HCT116 (cell line): ENCODE measurements at regions not wholly inside any gene's neighbourhood (a gene's known extent, or its start where the extent isn't known, plus 50 kb on each side); places are given as distances from the start of the nearest gene placed in this dataset.
"Not testable (repeated sequence)": the region's sequence is repeated elsewhere in the genome, so short reads cannot be mapped to it uniquely, and the experiment has no call there.

ENCODE experiments used
- ATAC-seq: fragments of 200-7000 bp; cut with Tn5 transposase; 2 replicates; pipeline ENCODE4 v1.9.1; 2020; ENCODE audit warnings: mild to moderate bottlenecking, moderate library complexity
- BruUV-seq: library from RNA; stranded (reverse); fragments of 400-500 nt; replicated peaks from 2 replicates; lab custom pipeline; 2021; lab: Mats Ljungman, UMichigan
- CTCF ChIA-PET: fragments of 300-600 bp; sonication (Branson Sonifier 250); formaldehyde crosslinking; loops from one replicate; lab custom pipeline; 2021; ENCODE audit warnings: antibody characterized with exemption; lab: Charles Lee
- POLR2A ChIA-PET: fragments of 300-600, 350-600 bp; sonication (Branson Sonifier 250); formaldehyde crosslinking; loops from one replicate; lab custom pipeline; 2021; ENCODE audit warnings: antibody characterized with exemption; lab: Charles Lee
- RAD21 ChIA-PET, 2 experiments: fragments of 300-600 bp; sonication (Branson Sonifier 250); formaldehyde crosslinking; loops; one replicate each; lab custom pipeline; 2023; ENCODE audit warnings: low total read pairs in 2 of 2; ENCODE audit not compliant: uncharacterized antibody in 2 of 2, unreplicated experiment in 2 of 2, low non-redundant PET in 1 of 2; lab: Charles Lee
- DNase-seq: peaks from one replicate; pipeline ENCODE4 v3.0.0-alpha.2; 2010; ENCODE audit warnings: low read depth, low spot score
- H2AFZ ChIP-seq: fragments of 200-600 bp; shearing (Covaris generic), sonication (generic); 2 replicates; pipeline ENCODE4 v1.6.1; 2017; ENCODE audit warnings: low read depth, mixed run types, mixed read lengths, antibody characterized with exemption, low read length; ENCODE audit not compliant: poor library complexity, severe bottlenecking
- H3K27ac ChIP-seq: 2 replicates; pipeline ENCODE4 v1.5.1; 2012; ENCODE audit warnings: low read depth, low read length
- H3K27me3 ChIP-seq: fragments of 200-600 bp; sonication (generic); 2 replicates; pipeline ENCODE4 v1.6.1; 2016; ENCODE audit warnings: mixed run types, low read length, mixed read lengths; ENCODE audit not compliant: insufficient read depth
- H3K36me3 ChIP-seq, 2 experiments: fragments of 200-500 bp in 1 of 2; fragments of 200-600 bp in 1 of 2; sonication (Bioruptor generic) in 1 of 2; sonication (generic) in 1 of 2; 2 replicates each; pipeline versions ENCODE4 v1.5.1 to v1.6.1; 2014 to 2016; ENCODE audit warnings: low read length in 2 of 2, inconsistent platforms in 1 of 2, mixed read lengths in 1 of 2, mixed run types in 1 of 2; ENCODE audit not compliant: insufficient read depth in 2 of 2, control insufficient read depth in 1 of 2
- H3K4me1 ChIP-seq, 2 experiments: fragments of 200-600 bp in 1 of 2; sonication (generic) in 1 of 2; 2 replicates each; pipeline versions ENCODE4 v1.5.1 to v1.6.1; 2012 to 2017; ENCODE audit warnings: low read length in 2 of 2, inconsistent platforms in 1 of 2, mild to moderate bottlenecking in 1 of 2, mixed read lengths in 1 of 2, mixed run types in 1 of 2, moderate library complexity in 1 of 2; ENCODE audit not compliant: insufficient read depth in 2 of 2, control insufficient read depth in 1 of 2
- H3K4me2 ChIP-seq: fragments of 200-600 bp; sonication (generic); 2 replicates; pipeline ENCODE4 v1.6.1; 2017; ENCODE audit warnings: mixed run types, low read length, mixed read lengths
- H3K4me3 ChIP-seq, 2 experiments: fragments of 200-600 bp in 1 of 2; sonication (generic) in 1 of 2; replicated peaks in 1 of 2; 2 replicates each; pipeline ENCODE4 v1.5.1; 2011 to 2016; ENCODE audit warnings: low read length in 2 of 2, control low read depth in 1 of 2, low read depth in 1 of 2, mild to moderate bottlenecking in 1 of 2, mixed read lengths in 1 of 2, mixed run types in 1 of 2
- H3K79me2 ChIP-seq: fragments of 200-600 bp; sonication (generic); 2 replicates; pipeline ENCODE4 v1.6.1; 2017; ENCODE audit warnings: mild to moderate bottlenecking, mixed run types, low read length, moderate library complexity, mixed read lengths; ENCODE audit not compliant: insufficient read depth
- H3K9ac ChIP-seq: fragments of 200-600 bp; sonication (generic); 2 replicates; pipeline ENCODE4 v1.6.1; 2016; ENCODE audit warnings: low read length, mixed read lengths
- H3K9me2 ChIP-seq: fragments of 200-600 bp; sonication (generic), shearing (Covaris generic); 2 replicates; pipeline ENCODE4 v1.6.1; 2017; ENCODE audit warnings: mixed run types, mild to moderate bottlenecking, moderate library complexity; ENCODE audit not compliant: insufficient read depth
- H3K9me3 ChIP-seq, 2 experiments: fragments of 200-500 bp in 1 of 2; fragments of 200-600 bp in 1 of 2; sonication (Bioruptor generic) in 1 of 2; sonication (generic) in 1 of 2; 2 replicates each; pipeline ENCODE4 v1.6.1; 2014 to 2017; ENCODE audit warnings: low read length in 2 of 2, mixed read lengths in 2 of 2, inconsistent platforms in 1 of 2, low read depth in 1 of 2, mild to moderate bottlenecking in 1 of 2, mixed run types in 1 of 2, moderate library complexity in 1 of 2; ENCODE audit not compliant: control insufficient read depth in 1 of 2, insufficient read depth in 1 of 2
- H4K20me1 ChIP-seq: fragments of 200-600 bp; sonication (generic), shearing (Covaris generic); 2 replicates; pipeline ENCODE4 v1.6.1; 2017; ENCODE audit warnings: mixed run types, mild to moderate bottlenecking, moderate library complexity; ENCODE audit not compliant: insufficient read depth
- intact Hi-C: fragments of 100-400 bp; cut with micrococcal nuclease; formaldehyde crosslinking; loops from 2 replicates; pipeline ENCODE4 v1.10.0; 2022

DNA sequence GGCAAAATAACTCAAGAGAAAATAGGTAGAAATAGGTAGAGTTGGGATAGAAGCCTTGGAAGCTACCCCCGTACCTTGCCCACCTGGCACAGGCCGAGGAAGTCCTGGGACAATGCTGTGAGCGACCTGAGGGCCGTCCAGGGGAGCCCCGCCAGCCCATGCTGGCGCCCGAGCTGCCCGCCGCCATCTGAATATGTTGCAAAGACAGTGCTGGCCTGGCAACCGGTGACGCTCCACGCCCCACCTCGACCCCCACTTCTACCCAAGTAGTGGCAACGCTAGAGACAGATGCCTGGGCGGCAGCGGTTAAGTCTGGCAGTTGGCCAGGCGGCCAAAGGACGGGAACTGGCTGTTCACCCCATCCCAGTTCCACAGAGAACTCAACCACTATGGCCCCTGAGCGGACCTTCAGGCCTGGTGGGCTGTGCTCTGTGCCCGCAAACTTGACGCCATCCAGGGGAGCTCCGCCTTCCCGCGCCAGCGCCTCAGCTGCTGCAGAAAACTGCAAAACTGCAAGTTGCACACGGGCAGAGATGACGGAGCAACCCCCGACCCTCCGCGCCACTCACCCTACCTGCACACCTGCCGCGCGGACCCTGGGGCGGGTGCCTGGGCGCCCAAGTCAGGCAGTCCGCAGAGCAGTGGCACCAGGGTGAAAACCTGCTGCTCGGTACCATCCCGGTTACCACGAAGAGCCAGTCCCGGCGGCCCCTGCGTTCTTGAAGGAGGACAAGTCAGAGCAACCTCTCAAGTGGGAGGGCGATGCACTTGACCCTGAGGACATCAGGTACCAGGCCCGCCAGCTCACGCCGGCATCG lies 917.0 kb downstream of the FOXD4L5 start:
- H3K4me3 ChIP-seq, CTCF ChIA-PET, H3K4me2 ChIP-seq, H3K79me2 ChIP-seq, ATAC-seq, H3K4me1 ChIP-seq, H3K27me3 ChIP-seq, BruUV-seq, H2AFZ ChIP-seq, intact Hi-C loops, H3K9me2 ChIP-seq, RAD21 ChIA-PET, H3K36me3 ChIP-seq, H4K20me1 ChIP-seq, H3K9me3 ChIP-seq, DNase-seq, H3K9ac ChIP-seq, H3K27ac ChIP-seq, POLR2A ChIA-PET: not testable (repeated sequence)
